AG10803 (cell line): ENCODE measurements at regions not wholly inside any gene's neighbourhood (a gene's known extent, or its start where the extent isn't known, plus 50 kb on each side); places are given as distances from the start of the nearest gene placed in this dataset.

Experiments used
- DNase-seq: peaks from one replicate; pipeline ENCODE4 v3.0.0; 2010; ENCODE audit warnings: low read depth
- H3K4me3 ChIP-seq: 2 replicates; pipeline ENCODE4 v1.5.1; 2011; ENCODE audit warnings: mild to moderate bottlenecking, low read length, control low read depth
- CTCF ChIP-seq: conservative IDR thresholded peaks from 2 replicates; pipeline ENCODE4 v1.5.1; 2011; ENCODE audit warnings: mild to moderate bottlenecking, low read length, control low read depth, inconsistent platforms

- DNase-seq, result no peak
- TF ChIP-seq CTCF, result no peak
- no peak overlapping the region for H3K4me3 ChIP-seq
Measured at GRCh38 chr4:13087041-13087440, 397.1 kb downstream of the RAB28 start.

GRCh38 chr4:13084210-13084609 is 399.9 kb downstream of the RAB28 start:
- no peak for DNase-seq
- H3K4me3 ChIP-seq, result no peak overlapping the region
- TF ChIP-seq CTCF, result no peak

GRCh38 chr4:13081830-13082229 is 402.3 kb downstream of the RAB28 start:
- no peak for DNase-seq
- H3K4me3 ChIP-seq, result no peak overlapping the region
- TF ChIP-seq CTCF, result no peak

- H3K4me3 ChIP-seq, result no peak overlapping the region
- TF ChIP-seq CTCF, result no peak
- DNase-seq, result no peak
Measured at GRCh38 chr4:13067077-13067476, 417.1 kb downstream of the RAB28 start.

GRCh38 chr4:13059019-13059418 is 425.1 kb downstream of the RAB28 start:
- H3K4me3 ChIP-seq, result no peak overlapping the region
- DNase-seq, result no peak
- TF ChIP-seq CTCF, result no peak

GRCh38 chr4:13056630-13057189 is 427.4 kb downstream of the RAB28 start:
- DNase-seq, result no peak
- no peak for TF ChIP-seq CTCF
- no peak overlapping the region for H3K4me3 ChIP-seq

- DNase-seq, result no peak
- H3K4me3 ChIP-seq, result no peak overlapping the region
- TF ChIP-seq CTCF, result no peak
Measured at GRCh38 chr4:13054420-13054970, 429.6 kb downstream of the RAB28 start.
